Kidney (tissue), 13 donors: ENCODE measurements at regions not wholly inside any gene's neighbourhood (a gene's known extent, or its start where the extent isn't known, plus 50 kb on each side); places are given as distances from the start of the nearest gene placed in this dataset.

Experiments used
- DNase-seq, 5 donors: peaks; one replicate each; pipeline ENCODE4 v3.0.0-alpha.2; 2013 to 2020
- FAIRE-seq: peaks from 2 replicates; lab custom pipeline; 2012; peaks lifted over from hg19 to GRCh38; lab: Jason Lieb, UNC
- H3K27ac ChIP-seq, 2 donors: one replicate each; pipeline ENCODE4 v1.7.0; 2013; ENCODE audit warnings: low read depth in 2 of 2, low read length in 2 of 2, inconsistent platforms in 1 of 2
- H3K27me3 ChIP-seq: one replicate; pipeline ENCODE4 v1.7.1; 2013; ENCODE audit warnings: low read length, inconsistent platforms; ENCODE audit not compliant: control insufficient read depth, insufficient read depth
- H3K36me3 ChIP-seq, 3 donors: one replicate each; pipeline versions ENCODE4 v1.7.0 to v1.7.1; 2013; ENCODE audit warnings: low read length in 3 of 3, control low read depth in 1 of 3, inconsistent platforms in 1 of 3; ENCODE audit not compliant: insufficient read depth in 3 of 3, control insufficient read depth in 2 of 3
- H3K4me1 ChIP-seq, 3 donors: one replicate each; pipeline versions ENCODE4 v1.7.0 to v1.7.1; 2013; ENCODE audit warnings: low read length in 3 of 3, inconsistent platforms in 1 of 3, low read depth in 1 of 3; ENCODE audit not compliant: control insufficient read depth in 2 of 3, insufficient read depth in 2 of 3
- H3K4me3 ChIP-seq, 3 donors: one replicate each; pipeline versions ENCODE4 v1.7.0 to v1.8.1; 2013; ENCODE audit warnings: low read length in 3 of 3, control low read depth in 1 of 3, inconsistent platforms in 1 of 3
- H3K9ac ChIP-seq, 3 donors: one replicate each; pipeline versions ENCODE4 v1.7.0 to v1.7.1; 2013; ENCODE audit warnings: low read length in 3 of 3, control low read depth in 1 of 3, inconsistent platforms in 1 of 3
- H3K9me3 ChIP-seq, 3 donors: one replicate each; pipeline versions ENCODE4 v1.7.0 to v1.7.1; 2013; ENCODE audit warnings: low read length in 3 of 3, control low read depth in 1 of 3, inconsistent platforms in 1 of 3; ENCODE audit not compliant: control insufficient read depth in 2 of 3, insufficient read depth in 1 of 3
- intact Hi-C: fragments of 100-400 bp; cut with DNase I; formaldehyde crosslinking; loops from one replicate; pipeline ENCODE4 v1.11.1; 2022
- TF ChIP-seq, protein P1 (sequence below): IDR thresholded peaks from 3 replicates; pipeline ENCODE4 v1.5.1; 2012; ENCODE audit warnings: mild to moderate bottlenecking, moderate library complexity, borderline replicate concordance; ENCODE audit not compliant: insufficient read depth; ENCODE audit errors: extremely low read depth
- donor health status: control.
- donor health status: control.
- donor health status: control.
- donor health status: control.
- donor health status: control.
- donor health status: DM: yes; HTN: yes; CAD: no.
- donor health status: Normal renal cell carcinoma (clear cell type).

DNA sequence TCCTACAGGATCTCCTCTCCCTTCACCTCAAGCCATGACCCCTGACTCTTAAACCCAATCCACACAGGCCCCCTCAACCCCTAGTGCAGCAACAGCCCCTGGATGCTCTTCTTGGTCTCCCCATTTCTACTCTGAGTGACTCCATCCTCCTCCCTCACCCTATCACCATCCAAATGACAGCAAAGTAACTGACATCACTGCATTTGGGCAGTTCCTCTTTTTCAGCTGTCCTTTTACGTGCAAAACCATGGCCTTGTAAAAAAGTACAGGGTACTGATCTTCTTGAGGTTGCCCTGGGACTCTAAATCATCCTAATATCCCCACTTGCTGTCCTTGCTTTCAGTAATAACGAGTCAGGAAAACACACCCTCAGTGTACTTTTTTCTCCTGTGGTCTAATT, 454.9 kb downstream of the ADRA2A start:
- Histone ChIP-seq H3K27me3 (no peaks in the 10 kb centered on the region), H3K27ac (no peak overlapping the region), H3K4me3 (no peak overlapping the region), H3K36me3 (no peaks in the 10 kb centered on the region), H3K9me3 (no peaks in the 10 kb centered on the region), H3K4me1 (no peaks in the 10 kb centered on the region), H3K9ac (no peak overlapping the region)
- FAIRE-seq (no peak), DNase-seq (no peak)
- TF ChIP-seq, protein P1, sequence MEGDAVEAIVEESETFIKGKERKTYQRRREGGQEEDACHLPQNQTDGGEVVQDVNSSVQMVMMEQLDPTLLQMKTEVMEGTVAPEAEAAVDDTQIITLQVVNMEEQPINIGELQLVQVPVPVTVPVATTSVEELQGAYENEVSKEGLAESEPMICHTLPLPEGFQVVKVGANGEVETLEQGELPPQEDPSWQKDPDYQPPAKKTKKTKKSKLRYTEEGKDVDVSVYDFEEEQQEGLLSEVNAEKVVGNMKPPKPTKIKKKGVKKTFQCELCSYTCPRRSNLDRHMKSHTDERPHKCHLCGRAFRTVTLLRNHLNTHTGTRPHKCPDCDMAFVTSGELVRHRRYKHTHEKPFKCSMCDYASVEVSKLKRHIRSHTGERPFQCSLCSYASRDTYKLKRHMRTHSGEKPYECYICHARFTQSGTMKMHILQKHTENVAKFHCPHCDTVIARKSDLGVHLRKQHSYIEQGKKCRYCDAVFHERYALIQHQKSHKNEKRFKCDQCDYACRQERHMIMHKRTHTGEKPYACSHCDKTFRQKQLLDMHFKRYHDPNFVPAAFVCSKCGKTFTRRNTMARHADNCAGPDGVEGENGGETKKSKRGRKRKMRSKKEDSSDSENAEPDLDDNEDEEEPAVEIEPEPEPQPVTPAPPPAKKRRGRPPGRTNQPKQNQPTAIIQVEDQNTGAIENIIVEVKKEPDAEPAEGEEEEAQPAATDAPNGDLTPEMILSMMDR = no peak
- intact Hi-C loops = no loop called here

- Histone ChIP-seq H3K4me1 (no peaks in the 10 kb centered on the region), H3K36me3 (no peaks in the 10 kb centered on the region), H3K4me3 (no peak overlapping the region), H3K27me3 (no peaks in the 10 kb centered on the region), H3K9ac (no peak overlapping the region), H3K9me3 (no peaks in the 10 kb centered on the region), H3K27ac (no peak overlapping the region)
- no peak for DNase-seq
- intact Hi-C loops = no loop called here
- TF ChIP-seq, protein P1 = no peak
- no peak for FAIRE-seq
Measured at GRCh38 chr10:111532139-111532538, 455.3 kb downstream of the ADRA2A start.

DNA sequence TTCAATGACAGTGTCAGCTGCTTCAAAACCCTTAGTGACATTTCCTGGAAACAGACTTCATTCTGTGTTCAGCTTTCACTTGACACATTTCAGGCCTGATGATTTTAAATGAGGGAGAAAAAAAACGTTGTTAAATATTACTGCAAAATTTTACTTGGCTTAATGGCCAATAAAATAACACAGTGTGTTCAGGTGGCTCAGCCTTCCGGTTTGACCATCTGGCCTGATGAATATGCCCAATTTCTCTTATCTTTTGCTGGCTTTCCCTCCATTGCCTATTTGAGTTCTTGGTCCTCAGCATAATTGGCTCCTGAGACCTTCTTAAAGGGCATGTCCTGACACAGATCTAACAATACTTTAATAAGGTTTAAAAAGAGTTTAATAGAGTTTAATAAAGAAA, 462.4 kb downstream of the ADRA2A start:
- DNase-seq (no peak), FAIRE-seq (no peak)
- Histone ChIP-seq H3K9me3 (no peaks in the 10 kb centered on the region), H3K4me3 (no peak overlapping the region), H3K27ac (no peak overlapping the region), H3K27me3 (no peaks in the 10 kb centered on the region), H3K9ac (no peak overlapping the region), H3K4me1 (no peaks in the 10 kb centered on the region), H3K36me3 (no peaks in the 10 kb centered on the region)
- intact Hi-C loops = no loop called here
- TF ChIP-seq, protein P1 = no peak

DNA sequence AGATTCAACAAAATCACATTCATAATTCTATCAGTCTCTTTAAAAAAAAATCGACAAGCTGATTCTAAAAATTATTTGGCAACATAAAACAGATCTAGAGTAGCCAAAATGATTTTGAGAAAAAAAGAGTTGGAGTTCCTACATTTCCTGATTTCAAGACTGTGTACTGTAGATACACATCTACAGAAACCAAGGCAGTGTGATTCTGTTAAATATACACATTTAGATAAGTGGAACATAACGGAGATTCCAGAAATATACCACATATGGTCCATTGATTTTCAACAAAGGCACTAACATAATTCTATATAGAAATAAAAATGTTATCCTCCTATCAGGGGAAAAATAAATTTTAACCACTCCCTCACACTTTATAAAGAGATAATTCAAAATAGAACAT, 467.0 kb downstream of the ADRA2A start:
- FAIRE-seq = no peak

More for the DNA sequence above, 467.0 kb downstream of the ADRA2A start:
- Histone ChIP-seq H3K9me3 (no peaks in the 10 kb centered on the region), H3K27ac (no peak overlapping the region), H3K27me3 (no peaks in the 10 kb centered on the region), H3K4me1 (no peaks in the 10 kb centered on the region), H3K4me3 (no peak overlapping the region), H3K36me3 (no peaks in the 10 kb centered on the region), H3K9ac (no peak overlapping the region)
- intact Hi-C loops = no loop called here
- no peak for DNase-seq
- TF ChIP-seq, protein P1 = no peak
